ENCODE measurements at regions not wholly inside any gene's neighbourhood (a gene's known extent, or its start where the extent isn't known, plus 50 kb on each side); places are given as distances from the start of the nearest gene placed in this dataset.

- no peak for DNase-seq (ENCODE audit: low read depth)
- H3K4me3 ChIP-seq (ENCODE audit: low read length), result no peak overlapping the region
- TF ChIP-seq, protein P1, sequence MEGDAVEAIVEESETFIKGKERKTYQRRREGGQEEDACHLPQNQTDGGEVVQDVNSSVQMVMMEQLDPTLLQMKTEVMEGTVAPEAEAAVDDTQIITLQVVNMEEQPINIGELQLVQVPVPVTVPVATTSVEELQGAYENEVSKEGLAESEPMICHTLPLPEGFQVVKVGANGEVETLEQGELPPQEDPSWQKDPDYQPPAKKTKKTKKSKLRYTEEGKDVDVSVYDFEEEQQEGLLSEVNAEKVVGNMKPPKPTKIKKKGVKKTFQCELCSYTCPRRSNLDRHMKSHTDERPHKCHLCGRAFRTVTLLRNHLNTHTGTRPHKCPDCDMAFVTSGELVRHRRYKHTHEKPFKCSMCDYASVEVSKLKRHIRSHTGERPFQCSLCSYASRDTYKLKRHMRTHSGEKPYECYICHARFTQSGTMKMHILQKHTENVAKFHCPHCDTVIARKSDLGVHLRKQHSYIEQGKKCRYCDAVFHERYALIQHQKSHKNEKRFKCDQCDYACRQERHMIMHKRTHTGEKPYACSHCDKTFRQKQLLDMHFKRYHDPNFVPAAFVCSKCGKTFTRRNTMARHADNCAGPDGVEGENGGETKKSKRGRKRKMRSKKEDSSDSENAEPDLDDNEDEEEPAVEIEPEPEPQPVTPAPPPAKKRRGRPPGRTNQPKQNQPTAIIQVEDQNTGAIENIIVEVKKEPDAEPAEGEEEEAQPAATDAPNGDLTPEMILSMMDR (IDR thresholded peaks at IDR 0.05; ENCODE audit: insufficient read depth, low read depth, low read length, missing control alignments), result no peak
Observed at GRCh38 chr15:87374339-87374738, 882.2 kb downstream of the NTRK3 start.

DNA sequence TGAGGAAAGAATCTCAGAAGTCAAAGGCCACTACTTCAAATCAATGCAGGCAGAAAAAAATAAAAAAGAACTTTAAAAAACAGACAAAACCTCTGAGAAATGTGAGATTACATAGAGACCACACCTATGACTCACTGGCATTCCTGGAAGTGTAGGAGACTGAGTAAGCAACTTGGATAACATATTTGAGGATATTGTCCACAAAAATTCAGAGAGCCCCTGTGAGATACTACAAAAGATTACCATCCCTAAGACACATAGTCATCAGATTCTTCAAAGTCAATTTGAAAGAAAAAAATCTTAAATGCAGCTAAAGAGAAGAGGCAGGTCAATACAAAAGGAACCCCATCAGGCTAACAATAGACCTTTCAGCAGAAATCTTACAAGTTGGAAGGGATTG lies 887.3 kb downstream of the NTRK3 start:
- no peak overlapping the region for H3K4me3 ChIP-seq (ENCODE audit: low read length)
- DNase-seq (ENCODE audit: low read depth), result peak; percentile 76
- TF ChIP-seq, protein P1 (IDR thresholded peaks at IDR 0.05; ENCODE audit: insufficient read depth, low read depth, low read length, missing control alignments), result no peak

- TF ChIP-seq, protein P1 (IDR thresholded peaks at IDR 0.05; ENCODE audit: insufficient read depth, low read depth, low read length, missing control alignments), result no peak
Observed at GRCh38 chr15:87368511-87368910, 888.0 kb downstream of the NTRK3 start.

GRCh38 chr15:87365186-87365585 lies 891.4 kb downstream of the NTRK3 start:
- TF ChIP-seq, protein P1 (IDR thresholded peaks at IDR 0.05; ENCODE audit: insufficient read depth, low read depth, low read length, missing control alignments), result no peak
- DNase-seq (ENCODE audit: low read depth), result peak; percentile 73
- H3K4me3 ChIP-seq (ENCODE audit: low read length), result no peak overlapping the region

More at GRCh38 chr15:87368511-87368910, 888.0 kb downstream of the NTRK3 start:
- peak; percentile 66 for DNase-seq (ENCODE audit: low read depth)
- no peak overlapping the region for H3K4me3 ChIP-seq (ENCODE audit: low read length)

DNA sequence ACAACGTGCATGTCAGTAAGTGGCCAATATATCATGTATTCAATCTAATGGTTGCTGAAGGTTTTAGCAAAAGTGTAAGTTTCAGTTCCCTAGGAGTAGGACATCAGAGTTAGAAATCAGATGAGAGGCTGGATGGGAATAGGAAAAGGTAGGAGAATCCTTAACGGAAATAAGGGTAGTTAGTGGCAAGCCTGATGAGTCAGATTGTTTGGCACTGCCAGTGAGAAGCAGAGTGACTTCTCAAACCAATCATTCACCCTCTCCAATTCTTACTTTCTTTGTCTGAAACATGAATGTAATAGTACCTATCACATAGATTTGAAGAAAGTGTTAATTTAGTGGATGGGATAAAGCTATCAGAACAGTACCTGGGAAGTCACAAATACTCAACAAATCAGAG lies 894.0 kb downstream of the NTRK3 start:
- H3K4me3 ChIP-seq (ENCODE audit: low read length), result no peak overlapping the region
- peak; percentile 57 for DNase-seq (ENCODE audit: low read depth)
- TF ChIP-seq, protein P1 (IDR thresholded peaks at IDR 0.05; ENCODE audit: insufficient read depth, low read depth, low read length, missing control alignments), result no peak

DNA sequence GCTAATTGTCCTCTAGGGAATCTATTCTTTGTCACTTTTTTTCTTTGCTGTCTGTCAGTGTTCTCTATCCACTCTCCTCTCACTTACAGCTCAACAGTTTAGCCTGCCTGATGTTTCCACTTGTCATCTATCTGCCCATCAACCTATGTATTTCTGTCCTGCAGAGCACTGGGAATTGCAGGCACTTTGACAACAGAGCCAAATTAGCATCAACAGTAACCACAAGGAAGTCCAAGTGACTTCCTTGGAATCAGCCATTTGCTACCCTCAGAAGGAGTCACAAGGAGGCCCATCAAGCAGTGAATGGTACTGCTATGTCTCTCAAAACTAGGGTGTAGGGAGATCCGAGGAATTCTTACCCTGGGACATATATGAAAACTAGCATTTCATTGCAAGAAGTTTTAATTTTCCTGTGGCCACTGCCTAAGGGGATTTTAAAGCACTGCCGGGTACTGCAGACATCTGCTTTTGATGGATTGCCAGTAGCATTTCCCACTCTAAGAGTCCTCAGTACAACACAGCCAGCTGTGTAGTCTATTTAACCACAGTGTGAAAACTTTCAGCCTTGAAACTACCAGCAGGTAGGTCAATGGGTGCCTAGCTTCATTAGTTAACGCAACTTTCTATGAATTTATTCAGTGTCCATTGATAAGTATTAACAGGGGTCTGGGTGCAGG lies 898.8 kb downstream of the NTRK3 start:
- no peak for DNase-seq (ENCODE audit: low read depth)
- TF ChIP-seq, protein P1 (IDR thresholded peaks at IDR 0.05; ENCODE audit: insufficient read depth, low read depth, low read length, missing control alignments), result no peak
- no peak overlapping the region for H3K4me3 ChIP-seq (ENCODE audit: low read length)

DNA sequence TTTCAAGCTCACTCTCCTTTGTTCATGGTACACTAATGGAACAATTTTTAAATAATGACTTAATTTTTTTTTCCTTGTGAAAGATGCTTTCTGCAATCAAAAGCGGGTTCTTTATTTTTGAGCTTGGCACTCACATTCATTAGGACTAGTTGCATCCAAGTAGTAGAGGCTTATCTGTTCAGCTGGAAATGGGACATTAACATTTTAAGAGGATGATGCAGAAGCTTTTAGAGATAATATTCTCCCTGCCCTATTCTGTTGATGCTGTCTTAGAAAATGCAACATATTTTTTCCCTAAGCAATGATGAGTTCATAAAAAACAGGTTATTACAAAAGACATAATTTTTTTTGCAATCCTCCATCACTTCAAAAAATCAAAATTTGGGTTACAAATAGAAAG lies 900.6 kb downstream of the NTRK3 start:
- TF ChIP-seq, protein P1 (IDR thresholded peaks at IDR 0.05; ENCODE audit: insufficient read depth, low read depth, low read length, missing control alignments), result no peak
- DNase-seq (ENCODE audit: low read depth), result no peak
- no peak overlapping the region for H3K4me3 ChIP-seq (ENCODE audit: low read length)

All from epithelial cell of esophagus (primary cell).